Neural cell (in vitro differentiated cells): ENCODE measurements at regions not wholly inside any gene's neighbourhood (a gene's known extent, or its start where the extent isn't known, plus 50 kb on each side); places are given as distances from the start of the nearest gene placed in this dataset.

ENCODE experiments used
- H2AFZ ChIP-seq: fragments of 200-600, 300-800 bp; sonication (generic), shearing (Covaris generic); 2 replicates; pipeline ENCODE4 v1.6.0; 2014; ENCODE audit warnings: low read depth, mild to moderate bottlenecking, antibody characterized with exemption, low read length, moderate library complexity
- H3F3A ChIP-seq: fragments of 200-600 bp; shearing (Covaris generic); 2 replicates; pipeline ENCODE4 v1.6.1; 2016; ENCODE audit warnings: mild to moderate bottlenecking, moderate library complexity, mixed read lengths, antibody characterized with exemption, low read length; ENCODE audit not compliant: insufficient read depth, poor library complexity, severe bottlenecking
- H3K27ac ChIP-seq: fragments of 200-600, 300-800 bp; sonication (generic), shearing (Covaris generic); 2 replicates; pipeline ENCODE4 v1.5.1; 2014; ENCODE audit warnings: mild to moderate bottlenecking, low read length, moderate library complexity
- H3K27me3 ChIP-seq: fragments of 300-800, 200-600 bp; sonication (generic), shearing (Covaris generic); 2 replicates; pipeline ENCODE4 v1.6.0; 2014; ENCODE audit warnings: mild to moderate bottlenecking, low read depth, low read length, moderate library complexity; ENCODE audit not compliant: insufficient read depth
- H3K36me3 ChIP-seq: fragments of 300-800, 200-600 bp; sonication (generic), shearing (Covaris generic); 2 replicates; pipeline ENCODE4 v1.5.1; 2014; ENCODE audit warnings: mild to moderate bottlenecking, antibody characterized with exemption, low read length, moderate library complexity; ENCODE audit not compliant: insufficient read depth
- H3K4me2 ChIP-seq: fragments of 300-800, 200-600 bp; sonication (generic), shearing (Covaris generic); 2 replicates; pipeline ENCODE4 v1.6.0; 2014; ENCODE audit warnings: mild to moderate bottlenecking, low read length
- H3K4me3 ChIP-seq: fragments of 300-800, 200-600 bp; sonication (generic), shearing (Covaris generic); 2 replicates; pipeline ENCODE4 v1.5.1; 2014; ENCODE audit warnings: mild to moderate bottlenecking, low read length, moderate library complexity
- H3K79me2 ChIP-seq: fragments of 200-600 bp; shearing (Covaris generic); replicated peaks from 2 replicates; pipeline ENCODE4 v1.6.0; 2014; ENCODE audit warnings: mild to moderate bottlenecking, low read length, moderate library complexity; ENCODE audit not compliant: insufficient read depth
- H3K9ac ChIP-seq: fragments of 300-800, 200-600 bp; sonication (generic), shearing (Covaris generic); 2 replicates; pipeline ENCODE4 v1.6.1; 2016; ENCODE audit warnings: mild to moderate bottlenecking, low read length, mixed read lengths
- H3K9me2 ChIP-seq: fragments of 200-600 bp; shearing (Covaris generic); 2 replicates; pipeline ENCODE4 v1.6.1; 2016; ENCODE audit warnings: mild to moderate bottlenecking, low read length, mixed read lengths; ENCODE audit not compliant: insufficient read depth
- H3K9me3 ChIP-seq: fragments of 200-600, 300-800 bp; sonication (generic), shearing (Covaris generic); 2 replicates; pipeline ENCODE4 v1.6.1; 2016; ENCODE audit warnings: mild to moderate bottlenecking, mixed run types, low read length, moderate library complexity, mixed read lengths
- H4K20me1 ChIP-seq: fragments of 200-600 bp; shearing (Covaris generic); 2 replicates; pipeline ENCODE4 v1.6.1; 2016; ENCODE audit warnings: mild to moderate bottlenecking, mixed run types; ENCODE audit not compliant: insufficient read depth
- CTCF ChIP-seq: fragments of 450-650 bp; IDR thresholded peaks from 2 replicates; pipeline ENCODE4 v1.5.1; 2014; ENCODE audit warnings: antibody characterized with exemption, mild to moderate bottlenecking, moderate library complexity; ENCODE audit not compliant: poor library complexity, severe bottlenecking
- EP300 ChIP-seq: fragments of 450-650 bp; conservative IDR thresholded peaks from 2 replicates; pipeline ENCODE4 v1.6.1; 2014; ENCODE audit warnings: antibody characterized with exemption, mild to moderate bottlenecking, moderate library complexity; ENCODE audit not compliant: poor library complexity, severe bottlenecking
- EZH2 ChIP-seq: fragments of 200-600, 300-800 bp; shearing (Covaris generic), sonication (generic); IDR thresholded peaks from 2 replicates; pipeline ENCODE4 v1.6.1; 2014; ENCODE audit warnings: antibody characterized with exemption, low read length, borderline replicate concordance, mild to moderate bottlenecking; ENCODE audit not compliant: insufficient read depth, poor library complexity, severe bottlenecking
- MXI1 ChIP-seq: fragments of 450-650 bp; conservative IDR thresholded peaks from 2 replicates; pipeline ENCODE4 v1.6.1; 2014; ENCODE audit warnings: antibody characterized with exemption, mild to moderate bottlenecking; ENCODE audit not compliant: poor library complexity, severe bottlenecking
- POLR2AphosphoS5 ChIP-seq: IDR thresholded peaks from 2 replicates; pipeline ENCODE4 v1.6.1; 2012
- RAD21 ChIP-seq: fragments of 450-650 bp; conservative IDR thresholded peaks from 2 replicates; pipeline ENCODE4 v1.6.1; 2014; ENCODE audit warnings: antibody characterized with exemption, mild to moderate bottlenecking, moderate library complexity
- SMC3 ChIP-seq: fragments of 450-650 bp; conservative IDR thresholded peaks from 2 replicates; pipeline ENCODE4 v1.6.1; 2014; ENCODE audit warnings: antibody characterized with exemption, mild to moderate bottlenecking, moderate library complexity; ENCODE audit not compliant: poor library complexity
- TAF1 ChIP-seq: IDR thresholded peaks from 2 replicates; pipeline ENCODE4 v1.6.1; 2012; ENCODE audit warnings: low read depth
- TF ChIP-seq, protein P1 (sequence below): IDR thresholded peaks from 2 replicates; pipeline ENCODE4 v1.6.1; 2012; ENCODE audit warnings: borderline replicate concordance

DNA sequence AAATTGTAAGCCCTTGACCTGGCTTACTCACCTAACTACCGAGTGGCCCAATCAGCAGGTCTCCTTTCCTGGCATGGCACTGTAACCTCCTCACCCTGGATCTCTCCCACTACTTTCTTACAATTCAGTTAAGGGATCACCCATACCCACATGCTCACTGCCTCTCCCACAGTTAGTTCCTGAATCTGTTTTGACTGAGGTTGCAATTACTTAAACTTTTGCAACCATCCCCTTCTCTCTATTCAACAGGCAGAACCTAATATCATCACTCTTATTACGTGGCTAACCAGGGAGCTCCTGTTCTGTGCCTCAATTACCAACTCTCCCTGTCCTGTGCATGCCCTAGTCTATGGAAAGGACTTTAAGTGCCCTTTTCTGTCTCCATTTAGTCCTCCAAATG, 84.2 kb upstream of the IKZF1 start:
- H3K36me3 ChIP-seq = no peaks in the 10 kb centered on the region
- no peaks in the 10 kb centered on the region for H3K27me3 ChIP-seq
- no peak overlapping the region for H3K9ac ChIP-seq
- H3K9me2 ChIP-seq = no peaks in the 10 kb centered on the region
- TF ChIP-seq RAD21 (no peak), EP300 (no peak), POLR2AphosphoS5 (no peak), SMC3 (no peak), TAF1 (no peak), CTCF (no peak), MXI1 (no peak), EZH2 (no peak)
- TF ChIP-seq, protein P1, sequence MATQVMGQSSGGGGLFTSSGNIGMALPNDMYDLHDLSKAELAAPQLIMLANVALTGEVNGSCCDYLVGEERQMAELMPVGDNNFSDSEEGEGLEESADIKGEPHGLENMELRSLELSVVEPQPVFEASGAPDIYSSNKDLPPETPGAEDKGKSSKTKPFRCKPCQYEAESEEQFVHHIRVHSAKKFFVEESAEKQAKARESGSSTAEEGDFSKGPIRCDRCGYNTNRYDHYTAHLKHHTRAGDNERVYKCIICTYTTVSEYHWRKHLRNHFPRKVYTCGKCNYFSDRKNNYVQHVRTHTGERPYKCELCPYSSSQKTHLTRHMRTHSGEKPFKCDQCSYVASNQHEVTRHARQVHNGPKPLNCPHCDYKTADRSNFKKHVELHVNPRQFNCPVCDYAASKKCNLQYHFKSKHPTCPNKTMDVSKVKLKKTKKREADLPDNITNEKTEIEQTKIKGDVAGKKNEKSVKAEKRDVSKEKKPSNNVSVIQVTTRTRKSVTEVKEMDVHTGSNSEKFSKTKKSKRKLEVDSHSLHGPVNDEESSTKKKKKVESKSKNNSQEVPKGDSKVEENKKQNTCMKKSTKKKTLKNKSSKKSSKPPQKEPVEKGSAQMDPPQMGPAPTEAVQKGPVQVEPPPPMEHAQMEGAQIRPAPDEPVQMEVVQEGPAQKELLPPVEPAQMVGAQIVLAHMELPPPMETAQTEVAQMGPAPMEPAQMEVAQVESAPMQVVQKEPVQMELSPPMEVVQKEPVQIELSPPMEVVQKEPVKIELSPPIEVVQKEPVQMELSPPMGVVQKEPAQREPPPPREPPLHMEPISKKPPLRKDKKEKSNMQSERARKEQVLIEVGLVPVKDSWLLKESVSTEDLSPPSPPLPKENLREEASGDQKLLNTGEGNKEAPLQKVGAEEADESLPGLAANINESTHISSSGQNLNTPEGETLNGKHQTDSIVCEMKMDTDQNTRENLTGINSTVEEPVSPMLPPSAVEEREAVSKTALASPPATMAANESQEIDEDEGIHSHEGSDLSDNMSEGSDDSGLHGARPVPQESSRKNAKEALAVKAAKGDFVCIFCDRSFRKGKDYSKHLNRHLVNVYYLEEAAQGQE = no peak
- H3K79me2 ChIP-seq = no peaks in the 10 kb centered on the region
- H2AFZ ChIP-seq = no peak overlapping the region
- no peak overlapping the region for H3K27ac ChIP-seq
- no peaks in the 10 kb centered on the region for H3K9me3 ChIP-seq
- H3K4me2 ChIP-seq = no peak overlapping the region
- no peaks in the 10 kb centered on the region for H4K20me1 ChIP-seq
- H3F3A ChIP-seq = no peaks in the 10 kb centered on the region
- no peak overlapping the region for H3K4me3 ChIP-seq

GRCh38 chr7:50217821-50218281, 86.7 kb upstream of the IKZF1 start:
- Histone ChIP-seq H3K9me2 (no peaks in the 10 kb centered on the region), H2AFZ (no peak overlapping the region), H3K27ac (no peak overlapping the region), H3K27me3 (no peaks in the 10 kb centered on the region), H3K4me2 (no peak overlapping the region), H3K79me2 (no peaks in the 10 kb centered on the region), H4K20me1 (no peaks in the 10 kb centered on the region), H3K36me3 (no peaks in the 10 kb centered on the region), H3K4me3 (no peak overlapping the region), H3K9me3 (no peaks in the 10 kb centered on the region), H3F3A (no peaks in the 10 kb centered on the region), H3K9ac (no peak overlapping the region)
- TF ChIP-seq POLR2AphosphoS5 (peak; percentile 8), TAF1 (no peak), EP300 (no peak), CTCF (no peak)
